CMK (cell line): ENCODE measurements at regions not wholly inside any gene's neighbourhood (a gene's known extent, or its start where the extent isn't known, plus 50 kb on each side); places are given as distances from the start of the nearest gene placed in this dataset.

Experiments used
- DNase-seq: peaks from one replicate; pipeline ENCODE4 v3.0.0-alpha.2; 2010; ENCODE audit warnings: low read depth

- DNase-seq: no peak
Observed at GRCh38 chr12:45549337-45549902, 180.1 kb upstream of the ARID2 start.

GRCh38 chr12:45553204-45553603 lies 176.3 kb upstream of the ARID2 start:
- DNase-seq: no peak

- no peak for DNase-seq
Observed at GRCh38 chr12:45557016-45557415, 172.5 kb upstream of the ARID2 start.

- DNase-seq: no peak
Observed at GRCh38 chr12:45558353-45558752, 171.2 kb upstream of the ARID2 start.

- DNase-seq: no peak
Observed at GRCh38 chr12:45559537-45559936, 170.0 kb upstream of the ARID2 start.

GRCh38 chr12:45560689-45561088 lies 168.8 kb upstream of the ARID2 start:
- no peak for DNase-seq

GRCh38 chr12:45561488-45561887 lies 168.0 kb upstream of the ARID2 start:
- DNase-seq: no peak

- DNase-seq: no peak
Observed at GRCh38 chr12:45565590-45565989, 163.9 kb upstream of the ARID2 start.

- DNase-seq: no peak
Observed at GRCh38 chr12:45566257-45566656, 163.2 kb upstream of the ARID2 start.

GRCh38 chr12:45568808-45569207 lies 160.7 kb upstream of the ARID2 start:
- DNase-seq: no peak

- no peak for DNase-seq
Observed at GRCh38 chr12:45570501-45570900, 159.0 kb upstream of the ARID2 start.

GRCh38 chr12:45572114-45572513 lies 157.4 kb upstream of the ARID2 start:
- DNase-seq: no peak

GRCh38 chr12:45575417-45575816 lies 154.1 kb upstream of the ARID2 start:
- DNase-seq: no peak

GRCh38 chr12:45575823-45576475 lies 153.6 kb upstream of the ARID2 start:
- no peak for DNase-seq

GRCh38 chr12:45577844-45578399 lies 151.6 kb upstream of the ARID2 start:
- DNase-seq: no peak

- no peak for DNase-seq
Observed at GRCh38 chr12:45580356-45580969, 149.0 kb upstream of the ARID2 start.

- DNase-seq: no peak
Observed at GRCh38 chr12:45581112-45581511, 148.4 kb upstream of the ARID2 start.

GRCh38 chr12:45582536-45582935 lies 147.0 kb upstream of the ARID2 start:
- no peak for DNase-seq

GRCh38 chr12:45582986-45583659 lies 146.4 kb upstream of the ARID2 start:
- no peak for DNase-seq

GRCh38 chr12:45584336-45584735 lies 145.2 kb upstream of the ARID2 start:
- no peak for DNase-seq

- no peak for DNase-seq
Observed at GRCh38 chr12:45585522-45586230, 143.8 kb upstream of the ARID2 start.

- DNase-seq: no peak
Observed at GRCh38 chr12:45586486-45586885, 143.0 kb upstream of the ARID2 start.
